SK-N-SH treated with all-trans-retinoic acid at 6 μM for 48 hours (cell line): ENCODE measurements at regions not wholly inside any gene's neighbourhood (a gene's known extent, or its start where the extent isn't known, plus 50 kb on each side); places are given as distances from the start of the nearest gene placed in this dataset.

ENCODE experiments used
- ATAC-seq: fragments of 200-7000 bp; cut with Tn5 transposase; 3 replicates; pipeline ENCODE4 v1.9.1; 2020; ENCODE audit warnings: mild to moderate bottlenecking, moderate library complexity
- ARNTL ChIP-seq: fragments of 450-650 bp; formaldehyde crosslinking; IDR thresholded peaks from 2 replicates; pipeline ENCODE4 v1.5.0; 2020; ENCODE audit warnings: low read depth, mild to moderate bottlenecking, moderate library complexity, borderline replicate concordance
- BACH2 ChIP-seq: fragments of 250-450 bp; sonication (Bioruptor Pico); IDR thresholded peaks from 2 replicates; pipeline ENCODE4 v1.9.0; 2021; ENCODE audit warnings: mild to moderate bottlenecking, borderline replicate concordance
- CSDC2 ChIP-seq: fragments of 250-450 bp; sonication (Bioruptor Pico); IDR thresholded peaks from 2 replicates; pipeline ENCODE4 v1.5.0; 2020; ENCODE audit warnings: mild to moderate bottlenecking, moderate library complexity
- ESRRG ChIP-seq: fragments of 250-450 bp; sonication (Bioruptor Pico); IDR thresholded peaks from 2 replicates; pipeline ENCODE4 v1.6.1; 2021; ENCODE audit warnings: mild to moderate bottlenecking
- GLIS3 ChIP-seq: fragments of 250-450 bp; sonication (Bioruptor Pico); IDR thresholded peaks from 2 replicates; pipeline ENCODE4 v1.5.0; 2020; ENCODE audit warnings: mild to moderate bottlenecking, moderate library complexity
- ISL1 ChIP-seq: fragments of 250-450 bp; sonication (Bioruptor Pico); IDR thresholded peaks from 2 replicates; pipeline ENCODE4 v2.1.2; 2022; ENCODE audit warnings: mild to moderate bottlenecking, moderate library complexity
- OSR1 ChIP-seq: fragments of 250-450 bp; sonication (Bioruptor Pico); IDR thresholded peaks from 2 replicates; pipeline ENCODE4 v1.8.0; 2022; ENCODE audit warnings: moderate library complexity, mild to moderate bottlenecking, inconsistent platforms
- PPARA ChIP-seq: fragments of 250-450 bp; sonication (Bioruptor Pico); IDR thresholded peaks from 2 replicates; pipeline ENCODE4 v1.5.0; 2020; ENCODE audit warnings: mild to moderate bottlenecking, borderline replicate concordance
- RARB ChIP-seq: fragments of 250-450 bp; sonication (Bioruptor Pico); IDR thresholded peaks from 2 replicates; pipeline ENCODE4 v1.8.0; 2021; ENCODE audit warnings: mild to moderate bottlenecking, moderate library complexity
- SNAI2 ChIP-seq: fragments of 250-450 bp; sonication (Bioruptor Pico); IDR thresholded peaks from 2 replicates; pipeline ENCODE4 v1.5.0; 2020; ENCODE audit warnings: mild to moderate bottlenecking, moderate library complexity
- TCF4 ChIP-seq: fragments of 250-450 bp; sonication (Bioruptor Pico); IDR thresholded peaks from 2 replicates; pipeline ENCODE4 v1.8.0; 2021; ENCODE audit warnings: mild to moderate bottlenecking, moderate library complexity, borderline replicate concordance
- TOX ChIP-seq: fragments of 250-450 bp; sonication (Bioruptor Pico); IDR thresholded peaks from 2 replicates; pipeline ENCODE4 v1.8.0; 2021; ENCODE audit warnings: mild to moderate bottlenecking, moderate library complexity, borderline replicate concordance
- ZC3H10 ChIP-seq: fragments of 250-450 bp; sonication (Bioruptor Pico); IDR thresholded peaks from 2 replicates; pipeline ENCODE4 v1.5.1; 2021; ENCODE audit warnings: mild to moderate bottlenecking, moderate library complexity
- ZFP3 ChIP-seq: fragments of 250-450 bp; sonication (Bioruptor Pico); IDR thresholded peaks from 2 replicates; pipeline ENCODE4 v1.5.0; 2020; ENCODE audit warnings: mild to moderate bottlenecking, moderate library complexity
- ZFP30 ChIP-seq: fragments of 450-650 bp; formaldehyde crosslinking; IDR thresholded peaks from 2 replicates; pipeline ENCODE4 v1.5.0; 2022; ENCODE audit warnings: mild to moderate bottlenecking, moderate library complexity
- ZNF565 ChIP-seq: fragments of 450-650 bp; formaldehyde crosslinking; conservative IDR thresholded peaks from 2 replicates; pipeline ENCODE4 v1.5.0; 2020; ENCODE audit warnings: low read depth, mild to moderate bottlenecking, moderate library complexity
- ZNF70 ChIP-seq: fragments of 450-650 bp; formaldehyde crosslinking; IDR thresholded peaks from 2 replicates; pipeline ENCODE4 v1.5.0; 2020; ENCODE audit warnings: mild to moderate bottlenecking, moderate library complexity
- ZNF8 ChIP-seq: fragments of 450-650 bp; formaldehyde crosslinking; IDR thresholded peaks from 2 replicates; pipeline ENCODE4 v1.5.0; 2020; ENCODE audit warnings: mild to moderate bottlenecking, moderate library complexity
- TF ChIP-seq, protein P1 (sequence below): fragments of 250-450 bp; sonication (Bioruptor Pico); IDR thresholded peaks from 2 replicates; pipeline ENCODE4 v1.5.1; 2020; ENCODE audit warnings: low read depth, mild to moderate bottlenecking, moderate library complexity
- TF ChIP-seq, protein P2 (sequence below): fragments of 250-450 bp; sonication (Bioruptor Pico); IDR thresholded peaks from 2 replicates; pipeline ENCODE4 v1.8.0; 2021; ENCODE audit warnings: low read depth, mild to moderate bottlenecking, moderate library complexity, borderline replicate concordance
- TF ChIP-seq, protein P3 (sequence below): fragments of 250-450 bp; sonication (Bioruptor Pico); IDR thresholded peaks from 2 replicates; pipeline ENCODE4 v1.5.0; 2020; ENCODE audit warnings: mild to moderate bottlenecking, moderate library complexity

DNA sequence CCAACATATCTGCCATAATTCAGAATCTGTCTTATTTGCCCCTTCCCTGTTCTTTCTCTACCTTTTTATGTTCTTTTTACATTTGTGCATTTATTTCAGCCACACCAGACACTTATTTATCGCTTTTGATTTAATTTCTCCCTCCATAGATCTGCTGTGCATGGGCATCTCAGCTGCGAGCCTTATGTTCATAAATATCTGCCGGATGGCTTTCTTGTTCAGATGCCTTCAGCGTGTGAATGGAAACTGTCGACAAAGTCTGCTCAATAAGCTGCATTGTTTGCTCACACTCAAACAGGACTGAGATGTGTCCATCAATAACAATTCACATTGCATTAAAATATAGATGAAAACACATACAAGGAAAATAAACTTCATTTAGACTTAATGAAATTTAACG, 374.6 kb upstream of the FAT3 start:
- ATAC-seq: no peak

DNA sequence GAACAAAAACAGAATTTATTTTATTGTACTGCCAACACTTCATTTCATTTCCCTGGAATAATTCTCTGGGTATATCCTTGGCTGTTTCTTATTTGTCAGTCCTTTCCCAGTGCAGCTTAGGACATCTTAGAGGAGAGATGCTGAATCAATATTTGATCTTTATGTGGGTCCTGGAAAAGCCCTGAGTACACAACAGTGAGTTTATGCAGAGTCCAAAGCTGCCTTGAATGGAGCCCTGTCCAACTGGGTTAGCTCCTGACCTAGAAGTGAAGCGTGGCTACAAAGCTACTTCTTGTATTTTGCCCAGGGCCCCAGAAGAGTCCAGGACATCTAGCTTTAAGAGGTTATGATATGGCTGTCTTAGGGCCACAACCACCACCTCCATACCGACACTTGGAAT, 378.0 kb upstream of the FAT3 start:
- no peak for ATAC-seq
- TF ChIP-seq RARB (CRISPR knock-in tag) (no peak), OSR1 (CRISPR knock-in tag) (no peak), ZNF565 (no peak), CSDC2 (no peak), ISL1 (CRISPR knock-in tag) (no peak), SNAI2 (no peak), TCF4 (no peak), ESRRG (CRISPR knock-in tag) (no peak)
- TF ChIP-seq, protein P1, sequence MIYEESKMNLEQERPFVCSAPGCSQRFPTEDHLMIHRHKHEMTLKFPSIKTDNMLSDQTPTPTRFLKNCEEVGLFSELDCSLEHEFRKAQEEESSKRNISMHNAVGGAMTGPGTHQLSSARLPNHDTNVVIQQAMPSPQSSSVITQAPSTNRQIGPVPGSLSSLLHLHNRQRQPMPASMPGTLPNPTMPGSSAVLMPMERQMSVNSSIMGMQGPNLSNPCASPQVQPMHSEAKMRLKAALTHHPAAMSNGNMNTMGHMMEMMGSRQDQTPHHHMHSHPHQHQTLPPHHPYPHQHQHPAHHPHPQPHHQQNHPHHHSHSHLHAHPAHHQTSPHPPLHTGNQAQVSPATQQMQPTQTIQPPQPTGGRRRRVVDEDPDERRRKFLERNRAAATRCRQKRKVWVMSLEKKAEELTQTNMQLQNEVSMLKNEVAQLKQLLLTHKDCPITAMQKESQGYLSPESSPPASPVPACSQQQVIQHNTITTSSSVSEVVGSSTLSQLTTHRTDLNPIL (CRISPR knock-in tag): no peak
- TF ChIP-seq, protein P2, sequence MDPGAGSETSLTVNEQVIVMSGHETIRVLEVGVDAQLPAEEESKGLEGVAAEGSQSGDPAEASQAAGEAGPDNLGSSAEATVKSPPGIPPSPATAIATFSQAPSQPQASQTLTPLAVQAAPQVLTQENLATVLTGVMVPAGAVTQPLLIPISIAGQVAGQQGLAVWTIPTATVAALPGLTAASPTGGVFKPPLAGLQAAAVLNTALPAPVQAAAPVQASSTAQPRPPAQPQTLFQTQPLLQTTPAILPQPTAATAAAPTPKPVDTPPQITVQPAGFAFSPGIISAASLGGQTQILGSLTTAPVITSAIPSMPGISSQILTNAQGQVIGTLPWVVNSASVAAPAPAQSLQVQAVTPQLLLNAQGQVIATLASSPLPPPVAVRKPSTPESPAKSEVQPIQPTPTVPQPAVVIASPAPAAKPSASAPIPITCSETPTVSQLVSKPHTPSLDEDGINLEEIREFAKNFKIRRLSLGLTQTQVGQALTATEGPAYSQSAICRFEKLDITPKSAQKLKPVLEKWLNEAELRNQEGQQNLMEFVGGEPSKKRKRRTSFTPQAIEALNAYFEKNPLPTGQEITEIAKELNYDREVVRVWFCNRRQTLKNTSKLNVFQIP (CRISPR knock-in tag): no peak

More for the DNA sequence above, 374.6 kb upstream of the FAT3 start:
- no peak for TF ChIP-seq OSR1 (CRISPR knock-in tag)
- no peak for TF ChIP-seq SNAI2
- no peak for TF ChIP-seq ZNF565
- TF ChIP-seq, protein P3, sequence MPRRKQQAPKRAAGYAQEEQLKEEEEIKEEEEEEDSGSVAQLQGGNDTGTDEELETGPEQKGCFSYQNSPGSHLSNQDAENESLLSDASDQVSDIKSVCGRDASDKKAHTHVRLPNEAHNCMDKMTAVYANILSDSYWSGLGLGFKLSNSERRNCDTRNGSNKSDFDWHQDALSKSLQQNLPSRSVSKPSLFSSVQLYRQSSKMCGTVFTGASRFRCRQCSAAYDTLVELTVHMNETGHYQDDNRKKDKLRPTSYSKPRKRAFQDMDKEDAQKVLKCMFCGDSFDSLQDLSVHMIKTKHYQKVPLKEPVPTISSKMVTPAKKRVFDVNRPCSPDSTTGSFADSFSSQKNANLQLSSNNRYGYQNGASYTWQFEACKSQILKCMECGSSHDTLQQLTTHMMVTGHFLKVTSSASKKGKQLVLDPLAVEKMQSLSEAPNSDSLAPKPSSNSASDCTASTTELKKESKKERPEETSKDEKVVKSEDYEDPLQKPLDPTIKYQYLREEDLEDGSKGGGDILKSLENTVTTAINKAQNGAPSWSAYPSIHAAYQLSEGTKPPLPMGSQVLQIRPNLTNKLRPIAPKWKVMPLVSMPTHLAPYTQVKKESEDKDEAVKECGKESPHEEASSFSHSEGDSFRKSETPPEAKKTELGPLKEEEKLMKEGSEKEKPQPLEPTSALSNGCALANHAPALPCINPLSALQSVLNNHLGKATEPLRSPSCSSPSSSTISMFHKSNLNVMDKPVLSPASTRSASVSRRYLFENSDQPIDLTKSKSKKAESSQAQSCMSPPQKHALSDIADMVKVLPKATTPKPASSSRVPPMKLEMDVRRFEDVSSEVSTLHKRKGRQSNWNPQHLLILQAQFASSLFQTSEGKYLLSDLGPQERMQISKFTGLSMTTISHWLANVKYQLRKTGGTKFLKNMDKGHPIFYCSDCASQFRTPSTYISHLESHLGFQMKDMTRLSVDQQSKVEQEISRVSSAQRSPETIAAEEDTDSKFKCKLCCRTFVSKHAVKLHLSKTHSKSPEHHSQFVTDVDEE (CRISPR knock-in tag): no peak
- no peak for TF ChIP-seq TOX (CRISPR knock-in tag)
- no peak for TF ChIP-seq BACH2 (CRISPR knock-in tag)

DNA sequence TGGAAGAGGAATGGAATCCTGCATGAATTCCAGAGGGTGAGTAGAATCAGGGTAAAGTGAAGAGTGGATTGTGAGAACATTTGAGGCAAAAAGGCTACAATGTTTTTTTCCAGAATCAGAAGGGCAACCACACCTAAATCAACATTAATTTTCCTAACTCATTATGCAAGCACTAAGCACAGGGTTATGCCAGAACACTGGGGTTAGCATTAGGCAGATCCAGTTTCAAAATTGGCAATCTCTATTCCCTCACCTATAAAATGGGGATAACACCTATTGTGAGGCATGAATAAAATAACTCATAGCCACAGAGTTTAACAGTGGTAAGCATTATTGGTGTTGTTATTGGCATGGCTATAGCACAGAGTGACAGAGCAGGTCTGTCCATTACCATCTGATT, 378.6 kb upstream of the FAT3 start:
- no peak for ATAC-seq
- TF ChIP-seq, protein P1 (CRISPR knock-in tag): no peak
- TF ChIP-seq, protein P3 (CRISPR knock-in tag): no peak
- TF ChIP-seq GLIS3 (CRISPR knock-in tag): no peak
- TF ChIP-seq ZNF8: no peak
- TF ChIP-seq ZNF70 (CRISPR knock-in tag): no peak
- TF ChIP-seq SNAI2: no peak
- TF ChIP-seq ARNTL (CRISPR knock-in tag): no peak
- TF ChIP-seq ZFP30: no peak
- TF ChIP-seq TCF4: no peak
- no peak for TF ChIP-seq PPARA
- no peak for TF ChIP-seq OSR1 (CRISPR knock-in tag)

DNA sequence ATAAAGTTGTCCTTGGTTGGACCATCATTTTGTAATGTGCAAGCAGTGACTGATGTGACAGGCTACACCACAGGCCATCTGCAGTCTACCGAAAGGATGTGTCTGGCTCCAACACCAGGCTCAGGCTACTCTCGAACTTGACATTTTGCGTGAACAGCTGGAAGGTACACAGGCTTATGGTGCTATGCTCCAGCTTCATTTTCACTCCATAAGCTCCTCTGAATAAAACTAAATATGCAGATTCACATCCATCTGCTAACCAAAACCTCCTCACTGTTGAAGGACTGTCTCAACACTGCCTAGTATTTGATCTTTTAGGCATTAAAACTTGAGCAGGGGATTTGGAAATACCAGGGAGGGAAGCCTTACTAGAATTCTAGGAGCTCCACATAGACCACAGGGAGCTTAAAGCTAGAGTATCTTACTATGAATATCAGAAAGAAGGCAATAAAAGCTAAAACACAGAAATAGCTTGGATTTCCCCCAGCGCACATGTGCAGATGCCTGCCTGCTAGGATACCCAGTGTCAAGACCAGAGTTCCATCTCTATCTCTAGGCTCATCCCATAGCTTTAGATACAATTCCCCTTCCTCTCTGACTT, 383.9 kb upstream of the FAT3 start:
- no peak for ATAC-seq
- TF ChIP-seq ZFP30 (no peak), ZNF565 (no peak), GLIS3 (CRISPR knock-in tag) (no peak), ZFP3 (no peak), TOX (CRISPR knock-in tag) (no peak), SNAI2 (no peak), PPARA (no peak), ZC3H10 (CRISPR knock-in tag) (no peak)
- TF ChIP-seq, protein P3 (CRISPR knock-in tag): no peak
